H1 (cell line): ENCODE measurements at regions not wholly inside any gene's neighbourhood (a gene's known extent, or its start where the extent isn't known, plus 50 kb on each side); places are given as distances from the start of the nearest gene placed in this dataset.
A peak's percentile ranks its signal among the peaks of the same experiment; 100 is the strongest.

Experiments
- CTCF ChIA-PET: fragments of 300-600 bp; sonication (Branson Sonifier 250); formaldehyde crosslinking; loops from one replicate; lab custom pipeline; 2021; ENCODE audit not compliant: partially characterized antibody; lab: Charles Lee
- POLR2A ChIA-PET: fragments of 300-600 bp; sonication (Branson Sonifier 250); formaldehyde crosslinking; loops from one replicate; lab custom pipeline; 2021; ENCODE audit warnings: inconsistent platforms; ENCODE audit not compliant: partially characterized antibody; lab: Charles Lee
- DNase-seq, 2 experiments: peaks; one replicate each; pipeline versions ENCODE4 v3.0.0 to v3.0.0-alpha.2; 2010 to 2022; ENCODE audit warnings: low spot score in 2 of 2, low read depth in 1 of 2, mixed read lengths in 1 of 2
- FAIRE-seq: peaks from 2 replicates; lab custom pipeline; 2011; peaks lifted over from hg19 to GRCh38; lab: Jason Lieb, UNC
- H2AFZ ChIP-seq: 2 replicates; pipeline ENCODE4 v1.8.1; 2012; ENCODE audit warnings: low read length, inconsistent platforms
- H2AK5ac ChIP-seq: 2 replicates; pipeline ENCODE4 v1.6.1; 2013; ENCODE audit warnings: low read depth, low read length
- H2BK120ac ChIP-seq: replicated peaks from 2 replicates; pipeline ENCODE3; 2013; ENCODE audit warnings: low read depth, low read length, inconsistent platforms
- H2BK12ac ChIP-seq: 2 replicates; pipeline ENCODE4 v1.6.1; 2013; ENCODE audit warnings: low read depth, low read length
- H2BK15ac ChIP-seq: 2 replicates; pipeline ENCODE4 v1.6.1; 2013; ENCODE audit warnings: low read length
- H2BK20ac ChIP-seq: 2 replicates; pipeline ENCODE4 v1.6.1; 2013; ENCODE audit warnings: low read length
- H2BK5ac ChIP-seq: 2 replicates; pipeline ENCODE4 v1.6.1; 2013; ENCODE audit warnings: low read depth, low read length
- H3K14ac ChIP-seq: 2 replicates; pipeline ENCODE4 v1.6.1; 2013; ENCODE audit warnings: inconsistent platforms; ENCODE audit not compliant: insufficient read length
- H3K18ac ChIP-seq: 2 replicates; pipeline ENCODE4 v1.6.1; 2013; ENCODE audit warnings: low read length; ENCODE audit errors: extremely low read depth
- H3K23ac ChIP-seq: 2 replicates; pipeline ENCODE4 v1.6.1; 2013; ENCODE audit warnings: inconsistent platforms; ENCODE audit not compliant: insufficient read length
- H3K23me2 ChIP-seq: 2 replicates; pipeline ENCODE4 v1.6.1; 2013; ENCODE audit warnings: low read depth, low read length
- H3K27ac ChIP-seq: 2 replicates; pipeline ENCODE4 v1.6.1; 2011; ENCODE audit warnings: low read depth, low read length, inconsistent platforms
- H3K27me3 ChIP-seq, 4 experiments: replicated peaks in 1 of 4; 1 replicate in 1 of 4; 2 replicates in 3 of 4; pipeline versions ENCODE4 v1.6.1 to v1.8.1; 2011 to 2013; ENCODE audit warnings: low read length in 3 of 4, mild to moderate bottlenecking in 3 of 4, inconsistent platforms in 2 of 4, mixed read lengths in 2 of 4, moderate library complexity in 1 of 4; ENCODE audit not compliant: control insufficient read depth in 3 of 4, insufficient read depth in 3 of 4; ENCODE audit errors: extremely low read depth in 1 of 4
- H3K36me3 ChIP-seq, 4 experiments: 2 replicates each; pipeline versions ENCODE4 v1.6.1 to v1.8.1; 2011 to 2013; ENCODE audit warnings: mild to moderate bottlenecking in 4 of 4, low read length in 3 of 4, moderate library complexity in 2 of 4, control low read depth in 1 of 4, inconsistent platforms in 1 of 4; ENCODE audit not compliant: insufficient read depth in 4 of 4, control insufficient read depth in 2 of 4
- H3K4ac ChIP-seq: replicated peaks from 2 replicates; pipeline ENCODE3; 2013; ENCODE audit warnings: low read length, low read depth, mixed read lengths, inconsistent platforms; ENCODE audit not compliant: insufficient read length
- H3K4me1 ChIP-seq, 4 experiments: replicated peaks in 1 of 4; 1 replicate in 1 of 4; 2 replicates in 3 of 4; pipeline versions ENCODE4 v1.6.1 to v1.8.1; 2011 to 2013; ENCODE audit warnings: low read length in 3 of 4, inconsistent platforms in 2 of 4, mixed read lengths in 1 of 4; ENCODE audit not compliant: insufficient read depth in 4 of 4, control insufficient read depth in 3 of 4
- H3K4me2 ChIP-seq, 2 experiments: 2 replicates each; pipeline versions ENCODE4 v1.6.1 to v1.8.1; 2011 to 2013; ENCODE audit warnings: low read depth in 2 of 2, low read length in 2 of 2, control low read depth in 1 of 2, inconsistent platforms in 1 of 2, mild to moderate bottlenecking in 1 of 2; ENCODE audit not compliant: insufficient read depth in 1 of 2
- H3K4me3 ChIP-seq, 4 experiments: fragments of 200-600, 300-600 bp in 1 of 4; sonication (generic), shearing (Covaris generic), sonication (Bioruptor Twin) in 1 of 4; 2 replicates each; pipeline versions ENCODE4 v1.5.1 to v1.8.1; 2011 to 2016; ENCODE audit warnings: low read length in 4 of 4, low read depth in 3 of 4, control low read depth in 2 of 4, inconsistent platforms in 2 of 4, mild to moderate bottlenecking in 2 of 4, mixed read lengths in 1 of 4, moderate library complexity in 1 of 4; ENCODE audit not compliant: insufficient read depth in 2 of 4; ENCODE audit errors: extremely low read depth in 1 of 4
- H3K56ac ChIP-seq: replicated peaks from 2 replicates; pipeline ENCODE3; 2013; ENCODE audit warnings: low read depth, mild to moderate bottlenecking, mixed read lengths, low read length, inconsistent platforms; ENCODE audit not compliant: insufficient read length
- H3K79me1 ChIP-seq: 2 replicates; pipeline ENCODE4 v1.6.1; 2013; ENCODE audit warnings: low read depth, low read length, control low read depth
- H3K79me2 ChIP-seq, 2 experiments: 2 replicates each; pipeline versions ENCODE4 v1.6.1 to v1.8.1; 2012 to 2013; ENCODE audit warnings: low read length in 2 of 2, mild to moderate bottlenecking in 2 of 2, inconsistent platforms in 1 of 2; ENCODE audit not compliant: insufficient read depth in 2 of 2, control insufficient read depth in 1 of 2
- H3K9ac ChIP-seq, 4 experiments: replicated peaks in 1 of 4; 1 replicate in 1 of 4; 2 replicates in 3 of 4; pipeline versions ENCODE4 v1.6.1 to v1.8.1; 2011 to 2013; ENCODE audit warnings: low read depth in 3 of 4, low read length in 3 of 4, control low read depth in 2 of 4, mild to moderate bottlenecking in 2 of 4, moderate library complexity in 2 of 4, inconsistent platforms in 1 of 4; ENCODE audit errors: extremely low read depth in 1 of 4
- H3K9me3 ChIP-seq, 2 experiments: 2 replicates each; pipeline versions ENCODE4 v1.6.1 to v1.8.1; 2012 to 2013; ENCODE audit warnings: mild to moderate bottlenecking in 2 of 2, moderate library complexity in 2 of 2, control low read depth in 1 of 2, inconsistent platforms in 1 of 2, low read depth in 1 of 2, low read length in 1 of 2, mixed read lengths in 1 of 2; ENCODE audit not compliant: insufficient read depth in 2 of 2
- H4K20me1 ChIP-seq, 2 experiments: replicated peaks in 1 of 2; 2 replicates each; pipeline versions ENCODE3 to v1.8.1; 2011 to 2013; ENCODE audit warnings: inconsistent platforms in 2 of 2, low read length in 2 of 2, mild to moderate bottlenecking in 1 of 2; ENCODE audit not compliant: insufficient read depth in 2 of 2, control insufficient read depth in 1 of 2
- H4K5ac ChIP-seq: 2 replicates; pipeline ENCODE4 v1.6.1; 2013; ENCODE audit warnings: low read length, low read depth, mixed read lengths, inconsistent platforms; ENCODE audit not compliant: insufficient read length
- H4K8ac ChIP-seq: 2 replicates; pipeline ENCODE4 v1.8.0; 2013; ENCODE audit warnings: mild to moderate bottlenecking, moderate library complexity, low read length, inconsistent platforms; ENCODE audit not compliant: insufficient read depth; ENCODE audit errors: extremely low read depth
- H4K91ac ChIP-seq: replicated peaks from 2 replicates; pipeline ENCODE3; 2013; ENCODE audit warnings: low read length, mixed read lengths, inconsistent platforms; ENCODE audit not compliant: insufficient read length
- BRCA1 ChIP-seq: IDR thresholded peaks from 2 replicates; pipeline ENCODE4 v1.6.1; 2012; ENCODE audit warnings: low read depth, low read length, improper control_type of control experiment
- CEBPB ChIP-seq: IDR thresholded peaks from 2 replicates; pipeline ENCODE4 v1.6.1; 2012; ENCODE audit warnings: low read depth, low read length
- GTF2F1 ChIP-seq: IDR thresholded peaks from 2 replicates; pipeline ENCODE4 v1.6.1; 2012; ENCODE audit warnings: low read depth, low read length, improper control_type of control experiment, borderline replicate concordance
- JUND ChIP-seq: IDR thresholded peaks from 2 replicates; pipeline ENCODE4 v1.6.1; 2011; ENCODE audit warnings: mild to moderate bottlenecking, improper control_type of control experiment, low read length
- POLR2A ChIP-seq, 2 experiments: IDR thresholded peaks; 1 replicate in 1 of 2; 2 replicates in 1 of 2; pipeline ENCODE4 v1.6.1; 2011; ENCODE audit warnings: low read depth in 2 of 2, low read length in 2 of 2, mild to moderate bottlenecking in 2 of 2; ENCODE audit errors: control extremely low read depth in 1 of 2
- TAF7 ChIP-seq: optimal IDR thresholded peaks from 2 replicates; pipeline ENCODE3; 2011; ENCODE audit warnings: low read depth, mild to moderate bottlenecking, inconsistent platforms, low read length, moderate library complexity, borderline replicate concordance
- WGBS, 2 experiments: shearing (Covaris generic) in 1 of 2; methylation state at CpG; one replicate each; pipeline versions ENCODE4 v1.1.6 to v1.1.7; 2013 to 2015; ENCODE audit warnings: low lambda C conversion rate in 2 of 2, mixed read lengths in 2 of 2, inconsistent platforms in 1 of 2, low coverage in 1 of 2, missing lambda C conversion rate in 1 of 2; ENCODE audit not compliant: insufficient replicate concordance in 2 of 2, insufficient coverage in 1 of 2, insufficient read length in 1 of 2; ENCODE audit errors: extremely low coverage in 1 of 2, missing lambda C conversion rate in 1 of 2; 5-methylcytosine and 5-hydroxymethylcytosine counted together

GRCh38 chr2:67341012-67341318 is 56.2 kb upstream of the ETAA1 start:
- Histone ChIP-seq H2AFZ (no peak overlapping the region), H2BK15ac (no peak overlapping the region)
- TF ChIP-seq TAF7, result no peak
- no peak for TF ChIP-seq GTF2F1
- no peak for TF ChIP-seq JUND
- no peak for TF ChIP-seq CEBPB
- peak in 1 of 2 experiments; percentile 54; a peak in 1 of 3 replicates for TF ChIP-seq POLR2A (IDR thresholded peaks at IDR 0.05; ENCODE audit: control extremely low read depth in 1 of 2, low read depth in 2 of 2, low read length in 2 of 2)
- TF ChIP-seq BRCA1, result no peak
- TF ChIP-seq, all 59 proteins: peak for 1
- no peak overlapping the region for H2BK20ac ChIP-seq
- H2AK5ac ChIP-seq, result no peak overlapping the region
- ChIA-PET CTCF (interaction anchor here (0.6 to 1.3 kb wide), 3 partner anchors 188 to 310 kb away, joined by 3 read pairs; no protein-coding TSS in a partner anchor), POLR2A (interaction anchor here (0.6 to 2.1 kb wide), 12 partner anchors 10 to 137 kb away, joined by 3 to 17 read pairs (median 4); partner anchors contain the start of gene ETAA1)
- peaks cover 1 to 2% of the 10 kb centered on the region in 2 experiments for H4K20me1 ChIP-seq
- WGBS, 2 experiments, result 94% methylated on average over 1 of the region's 1 CpG; no CpG with 5 or more reads in 1 of the 2 experiments
- H3K18ac ChIP-seq, result no peak overlapping the region
- no peak overlapping the region for H2BK120ac ChIP-seq
- H4K91ac ChIP-seq, result no peak overlapping the region
- no peak overlapping the region for H3K14ac ChIP-seq
- no peaks in the 10 kb centered on the region for H3K79me1 ChIP-seq
- no peak overlapping the region for H3K4ac ChIP-seq
- no peak overlapping the region for H3K27ac ChIP-seq
- no peak overlapping the region for H3K23ac ChIP-seq
- H4K5ac ChIP-seq, result no peak overlapping the region
- H3K27me3 ChIP-seq, result no peaks in the 10 kb centered on the region
- 0 out of 4 replicates have a peak, but pooled peaks cover 0 to 2% of the 10 kb centered on the region in 2 experiments for H3K79me2 ChIP-seq
- FAIRE-seq (no peak), DNase-seq (no peak)
- H3K4me2 ChIP-seq, result no peak overlapping the region
- peaks cover 7 to 34% (median 22%) of the 10 kb centered on the region in 4 experiments; a peak in 7 of 8 replicates for H3K36me3 ChIP-seq
- peaks cover 0 to 2% (median 1%) of the 10 kb centered on the region in 4 experiments; a peak in 2 of 7 replicates for H3K4me1 ChIP-seq
- no peak overlapping the region for H2BK5ac ChIP-seq
- H3K56ac ChIP-seq, result no peak overlapping the region
- H3K23me2 ChIP-seq, result no peaks in the 10 kb centered on the region
- no peak overlapping the region for H4K8ac ChIP-seq
- no peak overlapping the region for H3K9ac ChIP-seq
- no peak overlapping the region for H2BK12ac ChIP-seq
- H3K4me3 ChIP-seq, result no peak overlapping the region
- H3K9me3 ChIP-seq, result no peaks in the 10 kb centered on the region
